Activated T-helper 9 cell treated with anti-CD3 and anti-CD28 coated beads, Interleukin-2, amount 50 U/mL, for 16 hours (primary cell): ENCODE measurements at regions not wholly inside any gene's neighbourhood (a gene's known extent, or its start where the extent isn't known, plus 50 kb on each side); places are given as distances from the start of the nearest gene placed in this dataset.

Experiments used
- DNase-seq: peaks from one replicate; pipeline ENCODE4 v3.0.0-alpha.2; 2020; ENCODE audit warnings: low read depth

DNA sequence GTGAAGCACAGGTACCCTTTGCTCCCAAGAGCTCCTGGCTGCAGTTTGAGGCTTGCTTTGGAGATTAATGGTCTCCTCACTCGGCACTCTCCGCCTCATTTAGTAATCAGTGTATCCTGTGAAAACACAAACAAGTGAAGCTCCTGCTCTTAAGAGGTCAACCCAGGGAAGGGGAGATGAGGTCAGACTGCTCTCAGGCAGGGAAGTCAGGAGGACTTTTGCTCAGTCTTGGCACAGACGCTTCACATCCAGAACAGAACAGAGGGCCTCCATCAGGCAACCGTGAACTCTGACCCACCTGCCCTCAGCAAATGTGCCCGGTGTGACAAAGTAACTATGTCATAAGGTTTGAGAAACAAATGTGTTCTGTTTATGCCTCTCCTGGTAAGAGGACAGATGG lies 428.8 kb upstream of the JARID2 start:
- DNase-seq: no peak

DNA sequence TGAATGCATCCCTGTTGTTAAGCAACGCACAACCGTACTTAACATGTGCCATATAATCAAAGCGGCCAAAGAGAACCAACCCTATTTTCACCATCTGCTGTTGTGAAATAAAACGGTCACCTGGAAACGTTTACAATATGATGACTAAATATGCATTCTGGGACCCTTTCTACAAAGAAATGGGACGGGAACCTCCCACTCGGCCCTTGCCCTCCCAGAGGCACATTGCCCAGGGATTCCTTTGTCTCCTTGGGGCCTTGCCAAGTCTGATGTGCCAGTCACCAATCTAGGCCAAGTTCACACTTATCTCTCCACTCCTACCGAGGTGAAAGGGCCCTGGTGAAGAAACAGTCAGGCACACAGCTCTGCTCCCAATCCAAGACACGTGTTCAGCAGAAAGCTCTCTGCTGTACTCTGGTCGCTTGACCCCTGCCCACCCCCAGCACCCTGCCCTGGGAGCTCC lies 427.4 kb upstream of the JARID2 start:
- no peak for DNase-seq

DNA sequence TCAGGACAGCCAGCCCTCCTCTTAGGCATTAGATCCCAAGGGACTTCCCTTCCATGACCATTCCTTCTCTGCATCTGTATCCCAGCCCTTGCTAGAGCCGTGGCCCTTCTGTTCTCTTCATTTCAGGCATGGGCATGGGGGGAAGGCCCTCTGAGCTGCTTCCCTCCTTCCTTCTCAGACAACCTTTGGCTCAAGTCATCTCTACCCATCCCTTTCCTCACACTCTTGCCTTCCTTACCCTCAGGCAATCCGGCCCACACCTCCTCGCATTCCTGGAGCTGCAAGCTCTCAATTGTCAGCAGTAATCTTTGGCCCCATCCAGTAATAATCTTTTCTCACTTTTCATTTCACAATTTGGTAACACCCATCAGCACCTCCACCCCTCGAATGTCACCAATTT lies 426.9 kb upstream of the JARID2 start:
- no peak for DNase-seq

DNA sequence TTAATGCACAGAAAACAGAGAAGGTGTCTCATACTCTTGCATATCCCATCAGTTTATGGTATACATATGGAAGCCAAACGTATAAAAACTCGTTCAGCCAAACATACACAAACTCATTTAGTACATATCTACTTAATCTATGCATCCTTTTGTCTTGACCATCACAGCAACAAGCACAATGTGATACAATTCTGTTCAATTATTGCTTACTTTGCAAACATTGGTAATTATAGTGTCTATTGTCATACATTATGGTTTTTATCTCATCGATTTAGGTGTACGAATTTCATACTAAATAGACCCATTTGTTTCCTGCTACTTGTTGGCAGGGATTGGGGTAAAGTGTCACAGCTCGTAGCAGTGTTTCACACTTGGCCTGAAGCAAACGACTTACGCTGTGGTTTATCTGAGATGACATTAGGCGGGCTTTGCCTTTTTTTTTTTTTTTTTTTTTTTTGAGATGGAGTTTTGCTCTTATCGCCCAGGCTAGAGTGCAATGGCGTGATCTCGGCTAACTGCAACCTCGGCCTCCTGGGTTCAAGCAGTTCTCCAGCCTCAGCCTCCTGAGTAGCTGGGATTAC lies 425.9 kb upstream of the JARID2 start:
- no peak for DNase-seq

DNA sequence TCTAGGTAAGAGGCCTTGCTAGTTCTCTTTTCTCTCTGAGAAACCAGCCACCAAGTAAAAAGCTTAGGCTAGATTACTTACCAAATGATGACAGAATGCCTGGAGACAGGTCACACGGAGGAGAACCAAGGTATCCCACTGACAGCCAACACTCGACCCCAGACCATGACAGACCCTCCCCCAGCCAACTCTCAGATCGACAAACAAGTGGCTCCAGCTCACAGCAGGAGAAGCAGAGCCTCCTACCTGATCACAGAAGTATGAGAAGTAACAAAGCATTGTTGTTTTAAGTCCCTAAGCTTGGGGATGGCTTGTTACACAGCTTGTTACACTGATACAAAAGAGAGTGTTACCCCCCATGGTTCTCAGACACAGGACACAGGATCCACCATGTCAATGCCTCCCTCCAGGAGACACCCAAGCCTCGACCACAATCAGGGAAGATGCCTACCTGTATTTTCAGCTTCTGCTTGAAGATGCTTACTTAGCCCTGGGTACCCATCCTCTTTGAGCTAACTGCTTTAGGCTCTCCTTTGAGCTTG lies 423.8 kb upstream of the JARID2 start:
- no peak for DNase-seq

DNA sequence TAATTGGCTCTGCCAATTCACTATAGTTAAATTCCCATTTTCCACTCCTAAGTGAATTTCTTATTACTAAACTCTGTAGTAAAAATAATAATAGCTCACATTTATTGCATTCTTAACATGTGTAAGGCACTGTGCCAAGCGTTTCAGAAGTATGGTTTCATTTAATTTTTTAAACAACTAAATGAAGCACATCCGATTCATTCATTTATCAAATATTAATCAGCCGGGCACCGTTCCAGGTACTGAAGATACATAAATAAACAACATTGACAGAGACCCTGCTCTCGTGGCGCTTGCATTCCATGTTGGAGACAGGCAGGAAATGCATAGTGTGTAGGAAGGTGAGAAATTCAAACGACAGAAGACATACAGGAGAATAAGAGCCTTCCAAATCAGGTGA lies 423.2 kb upstream of the JARID2 start:
- DNase-seq: no peak

DNA sequence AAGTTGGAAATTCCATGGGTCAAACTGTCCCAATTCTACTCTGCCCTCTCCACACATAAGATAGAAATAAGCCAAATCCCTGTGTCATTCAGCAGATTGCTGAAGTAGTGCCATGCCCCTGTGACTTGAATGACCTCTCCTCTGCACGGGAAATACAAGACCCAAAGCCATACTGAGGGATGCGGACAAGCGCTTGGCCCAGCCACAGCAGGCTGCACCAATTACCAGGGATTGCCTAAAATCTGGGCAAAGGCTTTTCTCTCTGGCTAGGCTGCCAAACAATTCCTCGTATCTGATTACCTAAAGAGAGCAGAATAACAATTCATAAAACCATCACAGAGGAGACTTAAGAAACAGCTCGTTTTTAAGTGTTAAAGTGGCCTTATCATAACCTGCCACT lies 421.8 kb upstream of the JARID2 start:
- DNase-seq: no peak

DNA sequence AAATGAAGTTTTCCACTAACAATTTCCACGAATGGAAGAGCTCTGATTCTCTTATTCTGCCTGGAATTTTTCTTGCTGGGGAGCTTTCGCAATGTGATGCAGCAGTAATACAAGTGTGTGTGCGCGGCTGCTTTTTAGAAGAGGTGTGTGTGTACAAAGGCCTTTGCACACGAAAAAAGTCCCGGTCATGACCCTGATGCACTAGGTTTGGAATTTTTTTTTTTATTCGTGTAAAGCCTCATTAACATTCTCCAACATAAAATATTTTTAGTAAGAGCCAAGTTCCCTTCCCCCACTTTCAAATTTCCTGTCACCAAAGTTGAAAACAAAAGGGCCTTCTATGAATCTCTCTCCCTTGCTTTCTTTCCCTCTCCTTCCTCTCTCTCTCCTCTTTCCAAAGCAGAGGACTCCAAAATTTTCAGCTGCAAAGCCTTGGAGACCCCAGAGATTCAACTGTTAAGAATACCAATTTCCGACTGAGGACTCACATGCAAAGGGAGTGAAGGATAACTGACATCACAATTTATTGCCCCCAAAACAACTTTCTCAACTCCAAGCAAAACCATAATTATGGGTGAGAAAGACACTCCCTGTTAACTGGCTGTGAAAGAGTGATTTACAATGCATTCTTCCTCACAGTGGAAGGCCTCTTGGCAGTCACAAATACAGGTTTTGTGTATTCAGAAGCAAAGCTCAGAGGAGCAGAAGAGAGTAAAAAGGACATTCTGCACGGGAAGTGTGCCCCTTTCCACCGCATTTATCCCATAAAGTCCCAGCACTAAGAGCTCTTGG lies 421.2 kb upstream of the JARID2 start:
- no peak for DNase-seq

DNA sequence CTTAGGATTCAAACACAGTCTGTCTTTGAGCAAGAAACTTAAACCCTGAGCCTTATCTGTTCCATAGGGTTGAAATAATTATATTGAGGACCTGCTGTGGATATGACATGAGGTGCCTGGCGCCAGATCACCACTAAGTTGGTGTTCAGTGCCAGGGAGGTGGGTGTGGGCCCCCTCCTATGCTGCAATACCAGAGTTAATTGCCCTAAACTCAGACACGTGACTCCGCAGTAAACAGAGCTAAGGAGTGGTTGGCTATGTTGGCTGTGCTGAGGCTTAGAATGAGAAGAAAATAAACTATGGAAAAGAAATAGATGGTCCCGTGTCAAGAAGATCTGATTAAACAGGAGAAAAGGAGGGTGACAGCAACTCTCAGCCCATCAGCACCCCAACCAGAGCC lies 419.4 kb upstream of the JARID2 start:
- no peak for DNase-seq

DNA sequence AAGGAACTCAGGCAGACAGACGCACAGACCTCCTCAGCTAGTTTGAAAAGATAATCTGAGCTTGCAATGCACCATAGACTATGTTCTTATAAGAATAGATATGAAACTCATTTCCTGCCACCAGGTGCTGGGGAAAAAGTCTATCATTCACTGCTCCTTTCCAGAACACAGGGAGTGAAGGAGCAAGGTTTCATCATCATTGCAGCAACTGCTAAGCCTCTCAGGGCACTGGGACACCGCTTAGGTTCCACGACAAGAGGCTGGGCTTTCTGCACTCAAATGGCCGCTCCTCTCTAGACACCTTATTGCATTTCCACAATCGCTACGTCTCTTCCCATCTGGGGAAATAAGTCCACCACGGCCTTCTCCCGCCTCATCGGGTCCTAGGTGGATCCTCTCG lies 418.5 kb upstream of the JARID2 start:
- no peak for DNase-seq

DNA sequence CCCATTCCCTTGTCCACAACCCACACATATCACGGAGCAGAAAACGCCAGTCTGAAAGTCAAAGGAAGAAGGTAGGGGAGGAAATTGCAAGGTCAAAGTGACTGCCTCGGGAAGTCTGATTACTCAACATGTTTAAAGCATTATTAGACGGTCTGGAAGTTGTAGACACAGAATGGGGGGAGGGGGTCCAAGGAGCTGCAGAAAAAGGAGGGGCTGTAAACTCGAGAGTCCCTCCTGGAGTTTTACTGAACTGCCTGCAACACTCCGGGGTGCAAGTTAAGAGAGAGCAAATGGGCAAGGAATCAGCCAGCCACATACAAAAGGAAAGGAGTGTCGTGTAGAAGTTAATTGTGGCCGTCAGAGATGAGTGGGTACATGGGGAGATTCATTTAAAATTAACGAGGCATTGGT lies 417.7 kb upstream of the JARID2 start:
- no peak for DNase-seq

DNA sequence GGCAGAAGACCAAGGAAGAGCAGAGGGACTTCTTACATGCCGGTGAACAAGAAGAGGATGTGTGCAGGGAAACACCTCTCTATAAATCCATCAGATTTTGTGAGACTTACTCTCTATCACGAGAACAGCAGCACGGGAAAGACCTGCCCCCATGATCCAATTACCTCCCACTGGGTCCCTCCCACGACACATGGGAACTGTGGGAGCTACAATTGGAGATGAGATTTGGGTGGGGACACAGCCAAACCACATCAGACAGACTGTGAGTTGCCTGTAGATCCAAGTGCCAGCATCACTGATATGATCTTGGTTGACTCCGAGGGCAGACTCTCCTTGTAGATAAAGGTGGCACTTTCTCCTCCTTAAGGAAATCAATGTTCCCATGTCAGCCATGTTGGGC lies 414.8 kb upstream of the JARID2 start:
- no peak for DNase-seq

DNA sequence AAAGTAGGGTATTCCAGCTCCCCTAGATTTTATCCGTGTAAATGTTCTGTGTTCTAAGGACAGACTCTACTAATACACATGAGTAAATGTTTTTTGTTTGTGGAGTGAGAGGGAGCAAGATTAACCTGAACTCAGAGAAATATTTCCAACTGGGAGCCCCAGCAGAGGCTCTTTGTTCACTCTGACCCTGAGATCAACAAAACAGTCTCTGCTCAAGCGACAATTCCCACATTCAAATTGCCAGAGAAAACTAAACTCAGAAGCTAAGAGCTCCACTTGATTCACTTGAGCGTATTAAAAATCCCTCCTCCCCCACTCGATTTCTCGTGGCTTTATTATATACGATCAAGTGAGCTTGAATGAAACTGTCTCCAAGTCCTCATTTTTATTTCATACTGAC lies 413.9 kb upstream of the JARID2 start:
- DNase-seq: no peak

DNA sequence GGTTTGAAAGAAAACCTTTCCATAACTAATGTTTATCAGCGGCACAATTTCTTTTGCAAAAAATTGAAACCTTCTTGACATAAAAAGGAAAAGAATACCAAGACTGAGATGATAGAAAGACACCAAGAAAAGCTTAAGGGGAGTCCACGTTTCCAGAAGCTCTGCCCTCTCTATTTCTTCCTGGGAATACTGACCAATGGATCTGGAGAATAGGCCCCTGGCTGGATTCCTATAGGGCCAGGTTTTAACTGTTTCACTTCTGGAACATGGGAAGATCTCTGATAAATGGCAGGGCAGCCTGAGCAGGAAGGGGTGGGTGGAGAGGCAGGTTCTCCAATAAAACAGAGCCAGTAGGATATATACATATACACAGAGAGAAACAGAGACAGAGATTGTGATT lies 413.4 kb upstream of the JARID2 start:
- DNase-seq: no peak

DNA sequence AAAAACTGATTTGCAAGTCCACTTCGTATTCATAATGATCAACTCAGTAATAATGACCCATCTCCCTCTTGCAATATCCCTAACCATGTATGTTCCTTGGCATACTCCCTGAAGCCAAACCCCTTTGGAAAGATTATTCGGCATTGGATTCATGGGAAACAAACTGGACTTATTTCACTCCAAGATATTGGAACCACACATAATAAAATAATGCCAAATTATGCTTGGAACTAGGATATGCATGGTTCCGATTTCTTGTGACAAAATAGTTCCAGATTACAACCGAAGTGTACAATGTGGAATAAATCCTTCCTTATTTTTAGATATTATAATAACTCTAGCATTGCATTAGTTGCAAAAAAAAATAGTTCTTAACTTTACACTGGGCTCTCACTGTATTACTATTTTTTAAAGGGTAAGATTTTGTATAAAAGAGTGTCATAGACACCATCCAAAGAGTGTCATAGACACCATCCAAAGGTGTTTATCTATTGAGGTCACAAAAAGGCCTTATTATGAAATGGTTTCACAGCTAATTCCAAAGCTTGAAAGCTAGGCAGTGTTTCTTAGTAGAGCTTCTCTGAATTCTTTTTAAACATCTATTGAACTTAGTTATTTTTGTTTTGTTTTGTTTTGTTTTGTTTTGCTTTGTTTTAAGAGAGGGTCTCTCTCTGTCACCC lies 410.9 kb upstream of the JARID2 start:
- no peak for DNase-seq

DNA sequence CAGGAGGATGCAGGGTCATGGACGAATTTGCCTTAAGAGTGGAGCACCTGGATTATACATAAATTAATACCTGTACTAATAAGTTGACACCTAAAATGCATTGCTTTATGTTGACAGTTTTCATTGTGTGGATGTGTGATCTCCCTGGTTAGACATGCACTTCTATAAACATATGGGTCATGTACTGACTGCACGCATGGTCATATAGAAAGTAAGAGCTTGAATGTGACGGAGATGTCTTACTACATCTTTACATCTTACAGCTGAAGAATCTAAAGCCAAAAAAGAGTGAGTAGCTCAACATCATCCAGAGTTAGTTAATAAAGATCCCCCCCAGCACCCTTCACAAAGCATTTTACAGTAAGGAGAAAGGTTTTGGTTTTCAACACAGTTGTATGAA lies 408.4 kb upstream of the JARID2 start:
- DNase-seq: no peak

DNA sequence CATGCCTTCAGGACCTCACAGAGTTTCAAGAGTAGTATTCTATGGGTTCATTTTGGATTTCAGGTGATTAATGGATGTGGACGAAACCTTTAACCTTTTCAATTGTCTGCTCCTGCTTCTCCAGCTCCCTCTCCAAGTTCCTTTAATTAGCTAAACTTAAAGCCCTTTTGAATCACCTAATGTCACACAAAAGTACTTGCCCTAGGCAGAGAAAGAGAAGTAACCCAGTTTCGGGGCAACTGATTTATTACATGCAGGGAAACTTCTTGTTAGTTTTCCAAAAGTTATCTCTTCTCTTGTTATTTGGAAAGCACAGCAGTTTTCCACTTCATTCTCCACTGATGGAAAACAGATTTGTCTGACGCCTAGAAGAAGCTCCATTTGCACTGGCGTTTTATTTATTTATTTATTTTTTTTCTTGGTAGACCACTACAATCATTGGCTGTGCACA lies 407.7 kb upstream of the JARID2 start:
- DNase-seq: no peak

DNA sequence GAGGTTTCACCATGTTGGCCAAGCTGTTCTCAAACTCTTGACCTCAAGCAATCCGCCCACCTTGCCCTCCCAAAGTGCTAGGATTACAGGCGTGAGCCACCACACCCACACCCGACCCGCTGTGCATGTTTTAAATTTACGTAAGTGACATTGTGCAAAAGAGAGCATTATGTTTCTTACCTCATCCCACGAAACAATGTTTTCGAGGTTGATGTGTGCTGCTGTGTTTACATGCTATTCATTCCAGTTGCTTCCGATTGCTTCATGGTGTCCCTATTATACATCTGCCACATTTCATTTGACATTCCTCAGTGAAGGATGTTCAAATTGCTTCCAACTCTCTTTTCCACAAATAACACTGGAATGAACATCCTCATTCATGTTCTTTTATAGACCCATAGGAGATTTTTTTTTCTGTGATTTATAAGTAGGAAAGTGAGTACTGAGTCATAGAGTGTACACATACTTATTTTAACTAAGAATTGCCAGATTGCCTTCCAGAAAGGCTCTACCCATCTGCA lies 403.9 kb upstream of the JARID2 start:
- no peak for DNase-seq

DNA sequence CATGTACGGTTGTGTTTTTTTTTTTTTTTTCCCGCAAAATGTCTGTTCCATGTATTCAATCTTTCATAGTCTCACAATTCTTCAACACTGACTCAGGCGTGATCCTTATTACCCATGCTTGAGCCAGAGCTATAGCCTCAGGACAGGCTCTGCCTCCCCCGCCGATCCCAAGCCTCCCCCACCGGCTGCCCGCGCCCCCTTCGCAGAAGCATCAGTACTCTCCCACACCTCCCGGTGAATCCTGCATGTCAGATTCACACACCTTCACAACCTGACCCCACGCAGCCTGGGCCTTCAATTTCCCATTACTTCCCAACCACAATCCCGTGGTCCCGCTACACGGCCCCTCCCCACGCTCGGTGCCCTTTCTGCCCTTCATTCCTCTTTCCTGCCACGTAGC lies 401.5 kb upstream of the JARID2 start:
- no peak for DNase-seq

DNA sequence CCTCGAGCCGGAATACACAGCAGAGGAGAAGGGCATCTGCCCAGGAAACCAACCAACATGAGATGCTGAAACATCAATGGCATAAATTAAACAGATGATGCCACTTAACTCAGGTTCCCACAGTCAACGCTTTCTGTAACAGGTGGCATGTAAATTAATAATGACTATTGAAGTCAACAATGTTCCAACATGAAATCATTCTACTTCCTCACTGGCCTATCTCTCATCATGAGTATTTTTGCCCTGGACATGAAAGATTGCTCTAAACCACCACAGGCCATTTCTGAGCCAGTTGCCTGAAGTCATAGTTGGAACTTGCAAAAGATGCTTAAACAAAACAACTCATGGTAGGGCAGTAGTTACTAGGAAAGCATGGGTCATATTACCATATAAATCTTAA lies 397.9 kb upstream of the JARID2 start:
- DNase-seq: no peak

DNA sequence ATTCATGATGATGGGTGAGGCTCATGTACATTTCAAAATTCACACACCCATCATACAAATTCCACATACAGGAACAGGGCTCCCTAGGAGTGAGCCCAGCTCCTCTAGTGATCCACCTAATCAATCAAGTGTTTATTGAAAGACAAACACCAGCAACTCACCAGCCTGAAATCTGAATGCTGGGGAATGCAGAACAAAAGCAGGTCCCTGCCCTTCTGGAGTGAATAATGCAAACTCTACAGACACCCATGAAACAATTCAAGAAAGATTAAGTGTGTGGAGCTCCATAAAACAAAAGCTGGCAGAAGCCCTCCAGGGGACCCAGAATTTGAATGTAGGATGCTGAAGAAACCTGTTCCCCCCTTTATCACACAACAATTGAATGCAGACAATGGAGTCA lies 396.7 kb upstream of the JARID2 start:
- DNase-seq: no peak

DNA sequence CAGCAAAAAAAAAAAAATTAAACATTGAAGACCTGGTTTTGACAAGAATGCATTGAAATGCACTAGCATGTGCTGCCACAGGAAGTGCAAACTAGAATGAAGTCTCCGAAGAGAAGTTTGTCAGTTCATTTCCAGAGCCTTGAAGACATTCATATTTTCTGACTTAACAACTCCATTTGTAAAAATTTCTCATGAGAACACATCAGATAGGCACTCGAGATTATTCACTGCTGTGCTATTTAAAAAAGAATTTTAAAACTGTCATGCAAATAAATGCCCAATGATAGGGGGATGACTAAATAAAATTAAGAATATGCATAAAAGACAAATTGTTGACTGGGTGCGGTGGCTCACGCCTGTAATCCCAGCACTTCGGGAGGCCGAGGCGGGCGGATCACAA lies 394.6 kb upstream of the JARID2 start:
- no peak for DNase-seq

DNA sequence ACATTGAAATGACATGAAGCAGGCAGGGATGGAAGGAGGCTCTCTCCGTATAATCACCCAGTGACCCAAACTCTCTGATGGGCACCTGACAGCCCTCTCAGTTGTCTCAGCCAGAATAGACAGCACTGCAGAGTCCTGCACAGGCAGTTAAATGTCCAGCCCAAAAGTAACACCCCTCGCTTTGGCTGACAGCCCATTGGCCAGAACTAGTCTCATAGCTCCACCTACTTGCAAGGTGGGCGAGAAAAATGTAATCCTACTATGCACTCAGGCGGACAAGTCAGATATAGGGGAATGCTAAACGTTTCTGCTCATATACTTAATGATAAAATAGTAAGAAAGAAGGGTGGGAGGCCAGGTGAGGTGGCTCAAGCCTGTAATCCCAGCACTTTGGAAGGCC lies 393.5 kb upstream of the JARID2 start:
- DNase-seq: no peak
